ENCODE measurements at regions not wholly inside any gene's neighbourhood (a gene's known extent, or its start where the extent isn't known, plus 50 kb on each side); places are given as distances from the start of the nearest gene placed in this dataset.

DNA sequence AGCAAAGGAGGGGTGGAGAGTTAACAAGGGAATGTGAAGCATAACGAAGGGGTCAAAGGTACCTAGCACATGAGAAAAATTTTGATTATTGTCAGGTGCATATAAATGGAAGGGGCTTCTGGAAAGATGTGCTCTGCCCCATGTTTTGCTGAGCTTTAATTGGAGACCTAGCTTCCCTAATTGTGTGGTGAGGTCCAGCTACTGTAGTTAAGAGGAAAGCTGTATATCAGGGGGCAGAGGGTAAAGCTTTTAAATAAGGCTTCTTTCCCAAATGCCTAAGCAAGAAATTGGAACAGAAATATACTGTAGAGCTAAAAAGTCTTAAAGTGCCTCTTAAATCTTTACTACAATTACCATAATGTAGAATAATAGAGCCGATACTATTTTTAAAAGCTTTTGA is 267.2 kb downstream of the MAT2B start:
- H2AFZ ChIP-seq (ENCODE audit: low read depth, low read length), result no peak overlapping the region
- intact Hi-C loops (cut with micrococcal nuclease), result no loop called here
- no peaks in the 10 kb centered on the region for H3K27me3 ChIP-seq (ENCODE audit: control insufficient read depth in 2 of 2, insufficient read depth in 2 of 2, low read length in 2 of 2)
- H3K4me2 ChIP-seq (ENCODE audit: insufficient read depth, low read length), result no peak overlapping the region
- H3K9me1 ChIP-seq (replicated peaks; ENCODE audit: control insufficient read depth, extremely low read depth, insufficient read depth, low read length), result no peaks in the 10 kb centered on the region
- CTCF ChIA-PET, result interaction anchor here (1.5 kb wide), 1 partner anchor 240 kb away, joined by 5 read pairs; no protein-coding TSS in a partner anchor
- H4K20me1 ChIP-seq (replicated peaks; ENCODE audit: control insufficient read depth, extremely low read depth, insufficient read depth, low read length), result no peaks in the 10 kb centered on the region
- no peak overlapping the region for H3K9ac ChIP-seq (replicated peaks; ENCODE audit: extremely low read depth, insufficient read depth, low read length)
- H3K79me2 ChIP-seq (ENCODE audit: control insufficient read depth, insufficient read depth, low read length), result no peaks in the 10 kb centered on the region
- TF ChIP-seq POLR2AphosphoS5 (IDR thresholded peaks at IDR 0.05; ENCODE audit: insufficient read depth, low read depth, low read length), result no peak
- TF ChIP-seq FOS (IDR thresholded peaks at IDR 0.05; ENCODE audit: borderline replicate concordance, insufficient read depth, low read length), result no peak
- no peak for TF ChIP-seq EZH2 (IDR thresholded peaks at IDR 0.05; ENCODE audit: borderline replicate concordance, low read depth, low read length, severe bottlenecking)
- no peak for TF ChIP-seq JUN (IDR thresholded peaks at IDR 0.05; ENCODE audit: borderline replicate concordance, insufficient read depth, insufficient read length, low read depth)
- TF ChIP-seq, protein P1, sequence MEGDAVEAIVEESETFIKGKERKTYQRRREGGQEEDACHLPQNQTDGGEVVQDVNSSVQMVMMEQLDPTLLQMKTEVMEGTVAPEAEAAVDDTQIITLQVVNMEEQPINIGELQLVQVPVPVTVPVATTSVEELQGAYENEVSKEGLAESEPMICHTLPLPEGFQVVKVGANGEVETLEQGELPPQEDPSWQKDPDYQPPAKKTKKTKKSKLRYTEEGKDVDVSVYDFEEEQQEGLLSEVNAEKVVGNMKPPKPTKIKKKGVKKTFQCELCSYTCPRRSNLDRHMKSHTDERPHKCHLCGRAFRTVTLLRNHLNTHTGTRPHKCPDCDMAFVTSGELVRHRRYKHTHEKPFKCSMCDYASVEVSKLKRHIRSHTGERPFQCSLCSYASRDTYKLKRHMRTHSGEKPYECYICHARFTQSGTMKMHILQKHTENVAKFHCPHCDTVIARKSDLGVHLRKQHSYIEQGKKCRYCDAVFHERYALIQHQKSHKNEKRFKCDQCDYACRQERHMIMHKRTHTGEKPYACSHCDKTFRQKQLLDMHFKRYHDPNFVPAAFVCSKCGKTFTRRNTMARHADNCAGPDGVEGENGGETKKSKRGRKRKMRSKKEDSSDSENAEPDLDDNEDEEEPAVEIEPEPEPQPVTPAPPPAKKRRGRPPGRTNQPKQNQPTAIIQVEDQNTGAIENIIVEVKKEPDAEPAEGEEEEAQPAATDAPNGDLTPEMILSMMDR (IDR thresholded peaks at IDR 0.05; ENCODE audit: extremely low read depth in 1 of 2, insufficient read depth in 1 of 2, low read depth in 1 of 2, low read length in 2 of 2), result no peak
- TF ChIP-seq MYC (IDR thresholded peaks at IDR 0.05; ENCODE audit: low read depth, low read length), result no peak
- TF ChIP-seq POLR2A (IDR thresholded peaks at IDR 0.05; ENCODE audit: low read depth, low read length), result no peak
- TF ChIP-seq GATA2 (IDR thresholded peaks at IDR 0.05; ENCODE audit: insufficient read depth, insufficient read length, low read depth, low read length), result no peak
- TF ChIP-seq, protein P2, sequence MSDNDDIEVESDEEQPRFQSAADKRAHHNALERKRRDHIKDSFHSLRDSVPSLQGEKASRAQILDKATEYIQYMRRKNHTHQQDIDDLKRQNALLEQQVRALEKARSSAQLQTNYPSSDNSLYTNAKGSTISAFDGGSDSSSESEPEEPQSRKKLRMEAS (IDR thresholded peaks at IDR 0.05; ENCODE audit: insufficient read depth, insufficient read length), result no peak
- POLR2A ChIA-PET, result no interaction called here
- no peaks in the 10 kb centered on the region for H3K36me3 ChIP-seq (ENCODE audit: control insufficient read depth in 2 of 2, extremely low read depth in 1 of 2, insufficient read depth in 2 of 2, low read length in 2 of 2)
- no peak for DNase-seq (ENCODE audit: low read depth, low spot score)
- no peak overlapping the region for H3K4me3 ChIP-seq (replicated peaks in 1 of 3; ENCODE audit: insufficient read depth in 1 of 3, low read depth in 1 of 3, low read length in 3 of 3)
- H3K4me1 ChIP-seq (ENCODE audit: control insufficient read depth, extremely low read depth, insufficient read depth, low read length), result peaks cover 18% of the 10 kb centered on the region
- no peaks in the 10 kb centered on the region for H3K9me3 ChIP-seq (replicated peaks; ENCODE audit: control insufficient read depth, insufficient read depth, low read length)
- FAIRE-seq, result no peak
- H3K27ac ChIP-seq (ENCODE audit: insufficient read depth, low read depth, low read length), result no peak overlapping the region
- dilution Hi-C loops (cut with MboI; ENCODE audit: extremely low pct_ligation_motif_present, low sequenced_read_pairs), result loop anchor here (25.0 kb wide), 1 partner anchor 90 kb away; no protein-coding TSS in a partner anchor
- BruUV-seq (replicated peaks), result no TSS peak

Measured in endothelial cell of umbilical vein (primary cell).